HG02759 (cell line): ENCODE measurements at regions not wholly inside any gene's neighbourhood (a gene's known extent, or its start where the extent isn't known, plus 50 kb on each side); places are given as distances from the start of the nearest gene placed in this dataset.

Source experiments
- ATAC-seq: cut with Tn5 transposase; IDR thresholded peaks from one replicate; pipeline ENCODE4 v1.9.1; 2021; ENCODE audit warnings: mild to moderate bottlenecking, moderate library complexity; ENCODE audit not compliant: unreplicated experiment

DNA sequence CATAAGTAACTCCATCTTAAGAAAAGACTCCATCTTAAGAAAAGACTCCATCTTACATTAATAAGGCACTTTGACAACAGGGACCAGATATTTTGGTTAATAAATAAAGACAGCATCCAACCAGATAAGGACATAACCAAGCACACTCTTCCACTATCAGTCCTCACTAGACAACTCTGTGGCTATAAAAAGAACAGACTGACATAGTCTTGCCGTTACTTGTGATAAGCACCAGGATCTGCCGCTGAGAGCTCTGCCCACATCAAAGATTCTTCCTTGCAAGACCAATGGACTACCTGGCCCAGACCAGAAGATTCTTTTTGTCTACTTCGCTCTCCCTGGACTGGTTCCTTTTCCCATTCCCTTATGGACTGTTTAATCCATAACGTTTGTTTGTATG, 667.4 kb downstream of the NYAP2 start:
- ATAC-seq, result no peak

- ATAC-seq, result no peak
Observed at GRCh38 chr2:226066391-226066790, 666.9 kb downstream of the NYAP2 start.

DNA sequence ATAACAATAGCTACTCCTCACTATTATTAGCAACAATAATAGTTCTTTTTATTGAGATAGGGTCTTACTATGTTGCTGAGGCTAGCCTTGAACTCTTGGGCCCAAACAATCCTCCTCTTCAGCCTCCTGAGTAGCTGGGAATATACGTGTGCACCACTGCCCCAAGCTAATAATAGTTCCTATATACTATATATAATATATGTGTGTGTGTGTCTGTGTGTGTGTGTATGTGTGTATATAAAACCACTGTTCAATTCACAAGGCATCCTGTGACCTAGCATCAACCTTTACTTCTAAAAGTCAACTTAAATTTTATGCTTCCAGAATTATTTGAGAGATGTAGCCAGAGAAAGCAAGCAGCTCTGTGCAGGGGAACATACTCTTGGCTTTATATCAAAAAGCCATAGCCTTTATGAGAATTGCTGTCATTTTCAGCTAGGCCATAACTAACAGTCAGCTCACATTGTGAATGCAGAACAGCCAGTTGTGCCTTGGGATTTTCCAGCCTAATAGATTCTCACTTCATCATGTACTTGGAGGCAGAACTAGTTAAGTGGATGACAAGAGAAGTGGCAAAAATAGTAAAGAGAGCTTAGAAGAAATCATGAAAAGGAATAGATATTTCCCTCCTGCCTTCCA, 665.5 kb downstream of the NYAP2 start:
- no peak for ATAC-seq

GRCh38 chr2:226063704-226064440, 664.4 kb downstream of the NYAP2 start:
- ATAC-seq, result no peak

GRCh38 chr2:226059961-226060627, 660.6 kb downstream of the NYAP2 start:
- ATAC-seq, result no peak

DNA sequence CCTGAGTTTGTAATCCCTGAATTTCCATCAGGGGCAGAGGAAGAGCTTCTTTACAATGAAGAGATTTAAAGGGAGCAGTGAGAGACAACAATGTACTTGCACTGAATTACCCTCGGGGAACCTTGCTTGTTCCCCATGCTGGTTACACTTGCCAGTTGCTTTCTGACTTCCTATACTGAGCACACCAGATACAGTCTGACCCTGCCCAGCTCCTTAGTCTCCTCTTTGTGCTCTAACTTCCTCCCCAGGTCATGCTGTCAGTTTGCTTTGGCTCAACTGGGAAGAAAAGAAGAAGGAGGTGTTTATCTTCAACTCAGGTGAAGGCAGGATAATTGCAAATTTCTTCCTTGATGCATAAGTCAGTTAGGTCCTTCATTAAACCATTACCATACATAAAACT, 658.4 kb downstream of the NYAP2 start:
- no peak for ATAC-seq

DNA sequence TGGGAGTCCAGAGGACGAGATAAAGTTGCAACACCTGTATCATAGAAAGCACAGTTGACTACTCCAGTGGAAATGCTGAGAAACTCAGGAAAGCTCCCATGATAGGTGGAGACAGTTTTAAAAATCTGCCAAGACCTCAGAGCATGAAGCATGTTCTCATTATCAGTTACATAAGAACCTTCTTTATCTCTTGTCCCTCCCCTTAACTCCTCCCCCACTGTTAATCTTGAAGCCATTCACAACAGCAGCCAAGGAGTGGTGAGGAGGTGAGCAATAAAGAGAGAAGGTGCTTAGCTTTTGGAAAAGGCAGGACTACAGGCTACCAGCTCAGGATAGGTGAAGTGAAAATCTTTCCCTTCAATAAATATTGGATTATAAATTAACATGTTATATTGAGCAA, 657.9 kb downstream of the NYAP2 start:
- no peak for ATAC-seq

DNA sequence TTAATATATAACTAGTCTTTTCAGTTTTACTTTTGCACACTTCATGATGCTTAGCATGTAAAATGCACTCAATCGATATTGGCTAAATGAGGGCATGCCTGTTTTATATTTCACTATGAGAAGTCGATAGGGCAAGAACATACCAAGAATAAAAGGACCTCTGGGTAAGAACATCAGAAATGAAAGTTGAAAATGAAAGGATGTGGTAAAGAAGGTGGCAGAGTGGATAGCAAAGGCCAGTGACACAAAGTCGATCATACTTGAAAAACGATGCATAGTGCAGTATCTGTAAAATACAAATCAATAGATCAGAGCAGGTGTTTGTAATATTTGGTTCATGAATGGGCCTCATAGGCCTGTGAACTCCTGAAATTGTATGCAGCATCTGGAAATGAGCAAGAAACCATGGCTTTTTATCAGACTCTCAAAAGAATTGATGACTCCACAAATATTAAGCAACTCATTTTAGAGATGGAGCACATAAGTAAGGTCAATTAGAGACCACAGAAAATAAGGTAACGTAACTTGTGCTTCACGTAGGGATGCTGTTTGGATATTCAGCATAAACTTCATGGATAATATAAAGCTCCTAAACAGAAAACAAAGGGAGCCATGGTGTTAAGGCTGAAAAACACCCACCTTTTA, 653.4 kb downstream of the NYAP2 start:
- no peak for ATAC-seq

GRCh38 chr2:226050822-226051221, 651.3 kb downstream of the NYAP2 start:
- ATAC-seq, result no peak

DNA sequence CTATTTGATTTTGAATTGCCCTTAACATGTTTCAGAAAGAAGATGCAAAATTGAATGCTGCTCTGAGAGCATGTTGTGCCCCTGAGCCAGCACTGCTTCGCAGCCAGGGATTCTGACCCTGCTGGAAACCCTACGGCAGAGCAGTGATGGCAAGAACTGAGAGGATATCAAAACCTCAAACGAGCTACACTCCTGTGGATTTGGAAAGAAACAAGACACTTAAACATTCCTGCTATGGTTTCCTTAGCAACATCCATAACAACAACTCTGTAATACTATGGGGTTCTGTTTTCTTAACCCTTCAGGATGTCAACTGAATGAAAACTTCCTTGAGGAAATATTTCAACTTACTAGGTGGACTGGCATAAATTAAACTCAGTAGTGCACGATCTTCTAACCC, 649.1 kb downstream of the NYAP2 start:
- no peak for ATAC-seq

DNA sequence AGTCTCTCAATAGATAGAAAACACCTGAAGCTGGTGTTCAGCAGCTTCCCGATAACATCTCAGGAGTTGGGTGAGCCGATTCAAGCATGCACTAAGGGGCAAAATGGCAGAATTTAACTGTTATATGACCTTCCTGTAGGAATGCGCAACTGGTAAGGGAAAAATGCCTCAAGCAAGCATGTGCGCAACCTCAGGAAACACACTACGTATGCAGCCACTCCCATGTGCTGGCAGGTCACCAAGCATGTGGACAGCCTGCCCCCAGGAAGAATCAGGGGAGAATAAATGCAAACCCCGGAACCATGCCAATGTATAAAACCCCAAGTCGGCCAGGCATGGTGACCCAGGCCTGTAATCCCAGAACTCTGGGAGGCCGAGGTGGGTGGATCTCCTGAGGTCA, 645.6 kb downstream of the NYAP2 start:
- no peak for ATAC-seq

DNA sequence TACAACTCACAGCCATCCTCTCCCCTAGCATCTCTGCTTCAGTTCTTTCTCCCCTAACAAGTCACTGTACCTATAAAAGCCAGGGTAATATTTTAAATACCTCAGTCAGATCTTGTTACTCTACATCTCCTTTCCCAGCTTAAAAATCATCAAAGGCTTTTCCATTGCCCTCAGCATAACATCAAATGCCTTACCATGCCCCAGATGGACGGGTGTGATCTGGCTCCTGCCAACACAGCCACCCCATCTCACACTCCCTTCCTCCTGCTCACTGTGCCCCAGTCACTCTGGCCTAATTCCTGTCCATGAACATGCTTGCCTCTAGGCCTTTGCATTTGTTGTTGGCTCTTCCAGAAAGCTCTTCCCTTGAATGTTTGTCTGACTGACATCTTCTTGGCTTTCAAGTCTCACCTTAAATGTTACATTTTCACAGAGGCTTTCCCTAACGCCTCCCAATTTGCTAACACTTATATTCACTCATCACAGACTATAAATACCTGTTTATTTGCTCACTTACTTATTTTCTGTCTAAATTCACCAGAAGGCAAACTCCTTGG, 640.9 kb downstream of the NYAP2 start:
- ATAC-seq, result no peak

GRCh38 chr2:226037526-226037925, 638.0 kb downstream of the NYAP2 start:
- ATAC-seq, result no peak

DNA sequence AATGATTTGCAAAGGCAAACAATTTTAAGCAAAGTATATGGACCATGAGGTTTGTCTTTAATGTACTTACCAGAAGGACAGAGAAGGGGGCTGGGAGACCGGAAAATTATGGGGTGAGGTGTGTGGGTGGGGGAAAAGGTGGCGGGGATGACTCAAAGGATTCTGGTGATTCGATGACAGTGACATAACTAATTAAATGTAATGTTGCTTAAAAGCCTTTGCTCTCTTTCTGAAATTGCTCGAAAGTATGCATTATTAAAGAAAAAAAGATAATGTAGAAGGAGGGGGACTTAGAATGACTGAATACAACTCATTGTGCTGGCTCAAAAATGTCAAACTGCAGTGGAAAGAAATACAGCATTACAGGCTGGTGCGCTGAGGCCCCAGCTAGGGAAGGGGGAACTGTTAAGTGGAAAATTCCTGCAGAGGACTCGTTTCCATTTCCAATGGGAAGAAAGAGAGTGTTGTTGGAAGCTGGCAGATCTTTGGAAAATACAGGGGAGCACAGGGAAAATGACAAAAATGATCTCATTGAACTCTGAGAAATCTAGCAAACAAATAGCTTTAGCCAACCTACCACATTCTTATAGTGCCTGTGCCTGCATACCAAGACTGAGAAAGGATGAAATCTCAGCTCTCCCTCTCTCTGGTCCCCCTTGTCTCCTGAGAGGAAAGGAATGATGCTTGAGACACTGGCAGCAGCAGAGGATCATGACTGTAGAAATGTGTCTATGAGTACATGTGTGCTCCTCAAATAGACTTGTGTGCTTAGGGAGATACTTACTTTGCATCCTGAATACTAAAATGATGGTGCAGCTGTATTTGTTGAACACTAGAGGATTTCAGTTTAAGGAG, 632.4 kb downstream of the NYAP2 start:
- peak; percentile 2 for ATAC-seq

DNA sequence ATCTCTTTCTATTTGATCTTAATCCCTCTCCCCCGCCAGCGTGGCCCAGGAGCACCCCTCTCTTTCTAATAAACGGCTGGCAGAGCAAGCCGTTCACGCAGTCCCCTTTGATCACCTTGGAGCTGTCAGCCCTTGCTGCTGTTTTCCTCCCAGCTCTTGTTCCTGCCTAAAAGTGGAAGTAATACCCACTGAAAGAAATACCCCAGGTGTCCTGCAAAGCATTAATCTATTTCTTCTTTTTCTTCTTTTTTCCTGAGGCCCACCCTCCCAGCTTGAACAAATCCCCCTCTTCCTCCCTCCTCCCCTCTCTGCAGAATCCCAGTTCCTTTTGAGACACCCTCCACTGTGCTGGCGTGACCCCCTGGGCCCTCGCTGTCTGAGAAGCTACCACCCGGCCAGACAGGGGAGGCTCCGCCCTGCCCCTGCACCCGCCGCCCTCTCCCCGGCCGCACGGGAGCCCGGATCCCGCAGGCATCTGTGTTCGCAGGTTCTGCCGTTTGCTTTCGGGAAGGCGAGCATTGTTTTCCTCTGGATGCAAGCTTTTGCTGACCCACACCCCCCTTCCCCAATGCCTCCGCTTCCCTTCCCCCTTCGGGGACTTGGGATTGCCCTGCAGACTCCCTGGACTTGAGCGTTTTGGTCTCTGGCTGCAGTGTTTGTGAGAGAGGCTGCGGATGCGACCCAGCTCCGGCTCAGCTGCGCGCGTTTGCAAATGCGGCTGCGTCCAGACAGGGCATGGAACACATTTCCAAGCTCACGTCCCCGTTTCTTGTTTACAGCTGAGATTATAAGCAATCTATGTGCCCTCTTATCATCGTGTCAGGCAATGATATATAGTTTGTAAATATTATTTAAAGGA, 631.5 kb downstream of the NYAP2 start:
- peak; percentile 70 for ATAC-seq

- ATAC-seq, result no peak
Observed at GRCh38 chr2:226030369-226030768, 630.9 kb downstream of the NYAP2 start.

GRCh38 chr2:226023946-226024345, 624.4 kb downstream of the NYAP2 start:
- ATAC-seq, result no peak

- ATAC-seq, result no peak
Observed at GRCh38 chr2:226023383-226023782, 623.9 kb downstream of the NYAP2 start.

GRCh38 chr2:226020956-226021355, 621.4 kb downstream of the NYAP2 start:
- ATAC-seq, result no peak

GRCh38 chr2:226020176-226020575, 620.7 kb downstream of the NYAP2 start:
- no peak for ATAC-seq
